SK-N-SH (cell line): ENCODE measurements at regions not wholly inside any gene's neighbourhood (a gene's known extent, or its start where the extent isn't known, plus 50 kb on each side); places are given as distances from the start of the nearest gene placed in this dataset.

Experiments
- CTCF ChIA-PET: fragments of 300-600, 350-600 bp; formaldehyde crosslinking; extraction: SDS; loops from one replicate; lab custom pipeline; 2021; lab: Yijun Ruan, JAX
- POLR2A ChIA-PET: fragments of 350-600 bp; sonication (Branson Sonifier 250); formaldehyde crosslinking; extraction: SDS; loops from one replicate; lab custom pipeline; 2020; ENCODE audit warnings: antibody characterized with exemption, inconsistent platforms; lab: Yijun Ruan, JAX
- DNase-seq: peaks from one replicate; pipeline ENCODE4 v3.0.0; 2012
- H2AFZ ChIP-seq: fragments of 200-600 bp; sonication (generic); 2 replicates; pipeline ENCODE4 v1.8.1; 2016; ENCODE audit warnings: antibody characterized with exemption, mild to moderate bottlenecking, low read depth
- H3F3A ChIP-seq: fragments of 200-600 bp; sonication (generic); replicated peaks from 2 replicates; pipeline ENCODE3; 2016; ENCODE audit warnings: antibody characterized with exemption, mild to moderate bottlenecking; ENCODE audit not compliant: insufficient read depth
- H3K27ac ChIP-seq, 2 experiments: fragments of 200-500 bp in 1 of 2; fragments of 200-600 bp in 1 of 2; sonication (Bioruptor generic) in 1 of 2; sonication (generic), shearing (Covaris generic) in 1 of 2; 2 replicates each; pipeline versions ENCODE4 v1.5.1 to v1.6.1; 2014 to 2016; ENCODE audit warnings: low read depth in 2 of 2, inconsistent platforms in 1 of 2, low read length in 1 of 2, mild to moderate bottlenecking in 1 of 2, mixed read lengths in 1 of 2
- H3K27me3 ChIP-seq: fragments of 200-600 bp; sonication (generic), shearing (Covaris generic); 2 replicates; pipeline ENCODE4 v1.6.1; 2016; ENCODE audit warnings: mixed run types; ENCODE audit not compliant: insufficient read depth
- H3K36me3 ChIP-seq, 2 experiments: fragments of 200-500 bp in 1 of 2; fragments of 200-600 bp in 1 of 2; sonication (Bioruptor generic) in 1 of 2; sonication (generic) in 1 of 2; replicated peaks in 1 of 2; 2 replicates each; pipeline versions ENCODE3 to v1.5.1; 2014 to 2016; ENCODE audit warnings: low read length in 1 of 2, mild to moderate bottlenecking in 1 of 2; ENCODE audit not compliant: insufficient read depth in 2 of 2, control insufficient read depth in 1 of 2
- H3K4me1 ChIP-seq, 2 experiments: fragments of 200-500 bp in 1 of 2; fragments of 200-600 bp in 1 of 2; sonication (Bioruptor generic) in 1 of 2; sonication (generic), shearing (Covaris generic) in 1 of 2; 2 replicates each; pipeline versions ENCODE4 v1.5.1 to v1.6.1; 2014 to 2016; ENCODE audit warnings: low read depth in 1 of 2, low read length in 1 of 2, mixed run types in 1 of 2; ENCODE audit not compliant: insufficient read depth in 2 of 2, control insufficient read depth in 1 of 2
- H3K4me2 ChIP-seq: fragments of 200-600 bp; sonication (generic), shearing (Covaris generic); 2 replicates; pipeline ENCODE4 v1.6.1; 2017; ENCODE audit warnings: mixed run types
- H3K4me3 ChIP-seq, 2 experiments: fragments of 200-500 bp in 1 of 2; fragments of 200-600 bp in 1 of 2; sonication (Bioruptor generic) in 1 of 2; sonication (generic), shearing (Covaris generic) in 1 of 2; 2 replicates each; pipeline versions ENCODE4 v1.5.1 to v1.8.1; 2014 to 2016; ENCODE audit warnings: low read depth in 2 of 2, inconsistent platforms in 1 of 2, low read length in 1 of 2, mild to moderate bottlenecking in 1 of 2, mixed read lengths in 1 of 2, moderate library complexity in 1 of 2
- H3K79me2 ChIP-seq: fragments of 200-600 bp; sonication (generic); 2 replicates; pipeline ENCODE4 v1.8.1; 2017; ENCODE audit warnings: mild to moderate bottlenecking; ENCODE audit not compliant: insufficient read depth
- H3K9ac ChIP-seq: fragments of 200-600 bp; sonication (generic); 2 replicates; pipeline ENCODE4 v1.6.1; 2017; ENCODE audit warnings: mixed run types
- H3K9me2 ChIP-seq: fragments of 200-600 bp; sonication (generic); 2 replicates; pipeline ENCODE4 v1.6.1; 2017; ENCODE audit warnings: mixed run types
- H3K9me3 ChIP-seq: fragments of 200-600 bp; sonication (generic); 2 replicates; pipeline ENCODE4 v1.6.1; 2017; ENCODE audit warnings: mixed run types, mild to moderate bottlenecking, moderate library complexity
- H4K20me1 ChIP-seq: fragments of 200-600 bp; sonication (generic); 2 replicates; pipeline ENCODE4 v1.6.1; 2017; ENCODE audit warnings: mild to moderate bottlenecking, mixed run types; ENCODE audit not compliant: insufficient read depth
- ELF1 ChIP-seq: IDR thresholded peaks from 2 replicates; pipeline ENCODE4 v1.4.0; 2012
- EZH2phosphoT487 ChIP-seq: fragments of 200-600 bp; sonication (generic); IDR thresholded peaks from 2 replicates; pipeline ENCODE4 v1.6.1; 2017; ENCODE audit warnings: low read depth, mixed run types, mild to moderate bottlenecking, antibody characterized with exemption, moderate library complexity, borderline replicate concordance
- FOXJ3 ChIP-seq: sonication (generic); formaldehyde crosslinking; IDR thresholded peaks from 2 replicates; pipeline ENCODE4 v1.5.1; 2020; ENCODE audit warnings: mild to moderate bottlenecking, missing genetic modification reagents
- GABPA ChIP-seq: IDR thresholded peaks from 2 replicates; pipeline ENCODE4 v1.4.0; 2012; ENCODE audit warnings: low read depth, mild to moderate bottlenecking
- GATA2 ChIP-seq: sonication (generic); formaldehyde crosslinking; IDR thresholded peaks from 2 replicates; pipeline ENCODE4 v1.5.0; 2020; ENCODE audit warnings: mild to moderate bottlenecking, missing genetic modification reagents
- NFIC ChIP-seq: IDR thresholded peaks from 2 replicates; pipeline ENCODE4 v1.4.0; 2012; ENCODE audit warnings: borderline replicate concordance
- RCOR1 ChIP-seq: fragments of 150-350 bp; IDR thresholded peaks from 2 replicates; pipeline ENCODE4 v1.6.1; 2017; ENCODE audit warnings: antibody characterized with exemption, low read length
- RFX5 ChIP-seq: IDR thresholded peaks from 2 replicates; pipeline ENCODE4 v1.6.1; 2012; ENCODE audit warnings: mild to moderate bottlenecking, improper control_type of control experiment, low read length
- RXRA ChIP-seq: IDR thresholded peaks from 2 replicates; pipeline ENCODE4 v1.4.0; 2012; ENCODE audit warnings: low read depth, mild to moderate bottlenecking, borderline replicate concordance
- SMC3 ChIP-seq: IDR thresholded peaks from 2 replicates; pipeline ENCODE4 v1.6.1; 2012; ENCODE audit warnings: low read depth, low read length, improper control_type of control experiment
- TAF1 ChIP-seq: IDR thresholded peaks from 2 replicates; pipeline ENCODE4 v1.6.1; 2012; ENCODE audit warnings: low read depth, mild to moderate bottlenecking, low read length, moderate library complexity, borderline replicate concordance
- TCF12 ChIP-seq: IDR thresholded peaks from 2 replicates; pipeline ENCODE4 v1.4.0; 2012
- WGBS: methylation state at CpG from one replicate; pipeline ENCODE4 v1.1.6; 2017; ENCODE audit warnings: low lambda C conversion rate; 5-methylcytosine and 5-hydroxymethylcytosine counted together
- TF ChIP-seq, protein P1 (sequence below): IDR thresholded peaks from 2 replicates; pipeline ENCODE4 v1.4.0; 2012; ENCODE audit warnings: low read depth, borderline replicate concordance
- TF ChIP-seq, protein P2 (sequence below): IDR thresholded peaks from 2 replicates; pipeline ENCODE4 v1.4.0; 2012; ENCODE audit warnings: low read depth, borderline replicate concordance
- TF ChIP-seq, protein P3 (sequence below): fragments of 150-350 bp; IDR thresholded peaks from 2 replicates; pipeline ENCODE4 v1.6.1; 2016; ENCODE audit warnings: mild to moderate bottlenecking, low read depth, low read length
- TF ChIP-seq, protein P4 (sequence below): IDR thresholded peaks from 2 replicates; pipeline ENCODE4 v1.6.1; 2012; ENCODE audit warnings: mild to moderate bottlenecking, low read depth, low read length, moderate library complexity
- TF ChIP-seq, protein P5 (sequence below): IDR thresholded peaks from 2 replicates; pipeline ENCODE4; 2012

DNA sequence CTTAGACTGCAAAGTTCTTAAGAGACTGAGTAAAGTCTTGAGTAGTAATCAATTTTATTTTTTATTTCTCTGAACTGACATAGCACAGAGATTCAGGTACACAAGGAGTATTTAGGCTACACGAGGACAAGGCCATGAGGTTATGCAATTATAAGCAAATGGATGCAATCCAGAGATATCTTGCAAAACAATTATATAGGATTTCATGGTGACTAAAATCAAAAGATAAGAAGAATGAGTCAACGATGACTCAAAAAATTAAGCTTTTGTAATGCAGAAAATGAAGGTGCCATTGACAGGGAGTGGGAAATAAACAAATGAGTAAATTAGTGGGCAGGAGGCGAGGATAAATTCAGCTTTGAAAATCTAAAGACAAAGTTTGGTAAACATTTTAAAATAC, 66.7 kb upstream of the MYO3A start:
- Histone ChIP-seq H3K27ac (no peak overlapping the region), H3F3A (no peaks in the 10 kb centered on the region), H3K4me3 (no peak overlapping the region), H3K4me2 (no peak overlapping the region), H3K79me2 (no peaks in the 10 kb centered on the region), H3K4me1 (no peaks in the 10 kb centered on the region), H3K36me3 (no peaks in the 10 kb centered on the region), H4K20me1 (no peaks in the 10 kb centered on the region), H3K9me3 (no peaks in the 10 kb centered on the region), H3K27me3 (no peaks in the 10 kb centered on the region), H3K9ac (no peak overlapping the region), H3K9me2 (no peaks in the 10 kb centered on the region), H2AFZ (no peak overlapping the region)
- POLR2A ChIA-PET, result no interaction called here
- no peak for DNase-seq
- CTCF ChIA-PET, result interaction anchor here (1.0 to 1.1 kb wide), 2 partner anchors 9 to 109 kb away, joined by 3 to 6 read pairs; no protein-coding TSS in a partner anchor
- TF ChIP-seq ELF1 (no peak), SMC3 (no peak), GATA2 (CRISPR knock-in tag) (no peak), TCF12 (no peak), FOXJ3 (CRISPR knock-in tag) (no peak), EZH2phosphoT487 (no peak), RXRA (no peak), GABPA (no peak), RFX5 (no peak), NFIC (no peak), TAF1 (no peak), RCOR1 (no peak)
- TF ChIP-seq, protein P1, sequence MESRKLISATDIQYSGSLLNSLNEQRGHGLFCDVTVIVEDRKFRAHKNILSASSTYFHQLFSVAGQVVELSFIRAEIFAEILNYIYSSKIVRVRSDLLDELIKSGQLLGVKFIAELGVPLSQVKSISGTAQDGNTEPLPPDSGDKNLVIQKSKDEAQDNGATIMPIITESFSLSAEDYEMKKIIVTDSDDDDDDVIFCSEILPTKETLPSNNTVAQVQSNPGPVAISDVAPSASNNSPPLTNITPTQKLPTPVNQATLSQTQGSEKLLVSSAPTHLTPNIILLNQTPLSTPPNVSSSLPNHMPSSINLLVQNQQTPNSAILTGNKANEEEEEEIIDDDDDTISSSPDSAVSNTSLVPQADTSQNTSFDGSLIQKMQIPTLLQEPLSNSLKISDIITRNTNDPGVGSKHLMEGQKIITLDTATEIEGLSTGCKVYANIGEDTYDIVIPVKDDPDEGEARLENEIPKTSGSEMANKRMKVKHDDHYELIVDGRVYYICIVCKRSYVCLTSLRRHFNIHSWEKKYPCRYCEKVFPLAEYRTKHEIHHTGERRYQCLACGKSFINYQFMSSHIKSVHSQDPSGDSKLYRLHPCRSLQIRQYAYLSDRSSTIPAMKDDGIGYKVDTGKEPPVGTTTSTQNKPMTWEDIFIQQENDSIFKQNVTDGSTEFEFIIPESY, result no peak
- TF ChIP-seq, protein P2, sequence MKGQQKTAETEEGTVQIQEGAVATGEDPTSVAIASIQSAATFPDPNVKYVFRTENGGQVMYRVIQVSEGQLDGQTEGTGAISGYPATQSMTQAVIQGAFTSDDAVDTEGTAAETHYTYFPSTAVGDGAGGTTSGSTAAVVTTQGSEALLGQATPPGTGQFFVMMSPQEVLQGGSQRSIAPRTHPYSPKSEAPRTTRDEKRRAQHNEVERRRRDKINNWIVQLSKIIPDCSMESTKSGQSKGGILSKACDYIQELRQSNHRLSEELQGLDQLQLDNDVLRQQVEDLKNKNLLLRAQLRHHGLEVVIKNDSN, result no peak
- TF ChIP-seq, protein P3, sequence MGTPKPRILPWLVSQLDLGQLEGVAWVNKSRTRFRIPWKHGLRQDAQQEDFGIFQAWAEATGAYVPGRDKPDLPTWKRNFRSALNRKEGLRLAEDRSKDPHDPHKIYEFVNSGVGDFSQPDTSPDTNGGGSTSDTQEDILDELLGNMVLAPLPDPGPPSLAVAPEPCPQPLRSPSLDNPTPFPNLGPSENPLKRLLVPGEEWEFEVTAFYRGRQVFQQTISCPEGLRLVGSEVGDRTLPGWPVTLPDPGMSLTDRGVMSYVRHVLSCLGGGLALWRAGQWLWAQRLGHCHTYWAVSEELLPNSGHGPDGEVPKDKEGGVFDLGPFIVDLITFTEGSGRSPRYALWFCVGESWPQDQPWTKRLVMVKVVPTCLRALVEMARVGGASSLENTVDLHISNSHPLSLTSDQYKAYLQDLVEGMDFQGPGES, result no peak
- TF ChIP-seq, protein P4, sequence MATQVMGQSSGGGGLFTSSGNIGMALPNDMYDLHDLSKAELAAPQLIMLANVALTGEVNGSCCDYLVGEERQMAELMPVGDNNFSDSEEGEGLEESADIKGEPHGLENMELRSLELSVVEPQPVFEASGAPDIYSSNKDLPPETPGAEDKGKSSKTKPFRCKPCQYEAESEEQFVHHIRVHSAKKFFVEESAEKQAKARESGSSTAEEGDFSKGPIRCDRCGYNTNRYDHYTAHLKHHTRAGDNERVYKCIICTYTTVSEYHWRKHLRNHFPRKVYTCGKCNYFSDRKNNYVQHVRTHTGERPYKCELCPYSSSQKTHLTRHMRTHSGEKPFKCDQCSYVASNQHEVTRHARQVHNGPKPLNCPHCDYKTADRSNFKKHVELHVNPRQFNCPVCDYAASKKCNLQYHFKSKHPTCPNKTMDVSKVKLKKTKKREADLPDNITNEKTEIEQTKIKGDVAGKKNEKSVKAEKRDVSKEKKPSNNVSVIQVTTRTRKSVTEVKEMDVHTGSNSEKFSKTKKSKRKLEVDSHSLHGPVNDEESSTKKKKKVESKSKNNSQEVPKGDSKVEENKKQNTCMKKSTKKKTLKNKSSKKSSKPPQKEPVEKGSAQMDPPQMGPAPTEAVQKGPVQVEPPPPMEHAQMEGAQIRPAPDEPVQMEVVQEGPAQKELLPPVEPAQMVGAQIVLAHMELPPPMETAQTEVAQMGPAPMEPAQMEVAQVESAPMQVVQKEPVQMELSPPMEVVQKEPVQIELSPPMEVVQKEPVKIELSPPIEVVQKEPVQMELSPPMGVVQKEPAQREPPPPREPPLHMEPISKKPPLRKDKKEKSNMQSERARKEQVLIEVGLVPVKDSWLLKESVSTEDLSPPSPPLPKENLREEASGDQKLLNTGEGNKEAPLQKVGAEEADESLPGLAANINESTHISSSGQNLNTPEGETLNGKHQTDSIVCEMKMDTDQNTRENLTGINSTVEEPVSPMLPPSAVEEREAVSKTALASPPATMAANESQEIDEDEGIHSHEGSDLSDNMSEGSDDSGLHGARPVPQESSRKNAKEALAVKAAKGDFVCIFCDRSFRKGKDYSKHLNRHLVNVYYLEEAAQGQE, result no peak
- TF ChIP-seq, protein P5, sequence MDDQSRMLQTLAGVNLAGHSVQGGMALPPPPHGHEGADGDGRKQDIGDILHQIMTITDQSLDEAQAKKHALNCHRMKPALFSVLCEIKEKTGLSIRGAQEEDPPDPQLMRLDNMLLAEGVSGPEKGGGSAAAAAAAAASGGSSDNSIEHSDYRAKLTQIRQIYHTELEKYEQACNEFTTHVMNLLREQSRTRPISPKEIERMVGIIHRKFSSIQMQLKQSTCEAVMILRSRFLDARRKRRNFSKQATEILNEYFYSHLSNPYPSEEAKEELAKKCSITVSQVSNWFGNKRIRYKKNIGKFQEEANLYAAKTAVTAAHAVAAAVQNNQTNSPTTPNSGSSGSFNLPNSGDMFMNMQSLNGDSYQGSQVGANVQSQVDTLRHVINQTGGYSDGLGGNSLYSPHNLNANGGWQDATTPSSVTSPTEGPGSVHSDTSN, result no peak
- 10% methylated on average over 3 of the region's 3 CpGs for WGBS
